SH-SY5Y (cell line): ENCODE measurements at regions not wholly inside any gene's neighbourhood (a gene's known extent, or its start where the extent isn't known, plus 50 kb on each side); places are given as distances from the start of the nearest gene placed in this dataset.

ENCODE experiments used
- GATA2 ChIP-seq: IDR thresholded peaks from 2 replicates; pipeline ENCODE4 v1.6.1; 2011; ENCODE audit warnings: mild to moderate bottlenecking, low read depth, low read length
- GATA3 ChIP-seq: IDR thresholded peaks from 2 replicates; pipeline ENCODE4 v1.6.1; 2011; ENCODE audit warnings: low read depth, mild to moderate bottlenecking, low read length, moderate library complexity

GRCh38 chr3:63142681-63143080 lies 135.4 kb upstream of the SYNPR start:
- TF ChIP-seq GATA2 (no peak), GATA3 (no peak)
